GM10266 (cell line): ENCODE measurements at regions not wholly inside any gene's neighbourhood (a gene's known extent, or its start where the extent isn't known, plus 50 kb on each side); places are given as distances from the start of the nearest gene placed in this dataset.
"Not testable (repeated sequence)": the region's sequence is repeated elsewhere in the genome, so short reads cannot be mapped to it uniquely, and the experiment has no call there.

Experiments used
- DNase-seq: peaks from one replicate; pipeline ENCODE4 v3.0.0; 2012; ENCODE audit errors: extremely low spot score

- not testable (repeated sequence) for DNase-seq
These were observed 227.6 kb downstream of the BCL2L11 start for GRCh38 chr2:111348316-111348715.

DNA sequence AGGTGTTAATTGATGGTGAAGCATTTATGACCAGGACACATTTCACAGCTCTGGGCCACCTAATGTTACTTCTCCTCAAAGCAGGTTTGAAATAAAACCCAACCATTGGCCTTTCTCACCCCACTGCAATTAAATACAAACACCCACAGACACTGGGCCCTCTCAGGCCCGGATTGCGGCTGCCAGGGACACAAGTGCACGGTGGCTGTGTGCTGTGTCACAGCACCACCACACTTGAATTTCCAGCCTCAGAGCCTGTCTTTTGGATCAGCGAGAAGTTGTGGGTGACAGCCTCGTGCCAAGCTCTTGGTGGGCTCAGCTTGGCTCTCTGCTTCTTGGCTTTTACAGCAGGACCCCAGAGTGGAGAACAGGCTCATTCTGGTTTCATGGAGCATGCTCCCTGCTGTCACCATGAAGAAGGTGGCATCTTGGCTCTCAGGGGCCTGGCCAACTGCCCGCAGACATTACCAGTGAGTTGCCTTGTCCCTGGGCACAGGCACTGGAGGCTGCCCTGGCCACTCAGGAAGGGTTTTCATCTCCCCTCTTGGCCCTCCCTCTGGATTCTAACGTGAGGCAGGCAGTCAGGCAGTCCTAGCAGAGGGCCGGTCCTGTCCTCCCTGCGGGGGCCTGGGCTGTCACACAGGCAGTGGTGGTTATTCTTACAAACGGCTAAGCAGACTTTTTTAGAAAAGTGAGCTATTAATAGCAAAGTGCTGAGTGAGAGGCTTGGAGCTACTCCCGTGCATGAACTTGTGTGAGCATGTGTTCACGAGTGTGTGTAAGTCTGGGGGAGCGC lies 234.5 kb downstream of the BCL2L11 start:
- peak; percentile 0 for DNase-seq

DNA sequence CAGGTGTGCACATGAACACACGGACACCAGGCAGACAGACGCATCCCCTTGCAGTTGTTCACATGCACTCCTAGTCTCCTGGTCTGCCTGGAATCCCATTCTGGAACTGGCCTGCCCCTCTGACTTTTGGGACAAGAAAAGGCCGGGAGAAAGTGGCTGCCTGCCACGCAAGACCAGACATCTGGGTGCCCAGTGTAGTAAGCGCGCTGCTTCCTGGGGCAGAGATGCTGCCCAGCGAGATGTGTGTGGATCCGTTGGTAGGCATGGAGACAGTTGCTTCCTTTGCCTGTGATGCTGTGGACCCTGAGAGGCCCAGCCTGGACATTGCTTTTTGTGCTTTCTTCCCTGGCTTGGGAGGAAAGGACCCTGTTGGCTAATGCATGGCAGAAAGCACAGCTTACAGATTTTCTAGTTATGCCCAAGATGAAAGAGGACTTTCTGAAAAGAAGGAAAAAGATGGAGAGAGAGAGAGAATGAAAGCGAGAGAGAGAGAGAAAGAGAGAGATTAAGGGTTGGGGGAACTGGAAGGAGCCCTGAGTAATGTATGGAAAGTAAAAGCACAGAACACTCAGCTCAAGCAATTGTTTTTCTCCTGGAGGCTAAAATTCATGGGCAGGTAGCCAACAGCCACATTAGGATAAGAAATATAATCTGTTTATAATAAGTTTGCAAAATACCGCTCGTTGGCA lies 235.3 kb downstream of the BCL2L11 start:
- not testable (repeated sequence) for DNase-seq

DNA sequence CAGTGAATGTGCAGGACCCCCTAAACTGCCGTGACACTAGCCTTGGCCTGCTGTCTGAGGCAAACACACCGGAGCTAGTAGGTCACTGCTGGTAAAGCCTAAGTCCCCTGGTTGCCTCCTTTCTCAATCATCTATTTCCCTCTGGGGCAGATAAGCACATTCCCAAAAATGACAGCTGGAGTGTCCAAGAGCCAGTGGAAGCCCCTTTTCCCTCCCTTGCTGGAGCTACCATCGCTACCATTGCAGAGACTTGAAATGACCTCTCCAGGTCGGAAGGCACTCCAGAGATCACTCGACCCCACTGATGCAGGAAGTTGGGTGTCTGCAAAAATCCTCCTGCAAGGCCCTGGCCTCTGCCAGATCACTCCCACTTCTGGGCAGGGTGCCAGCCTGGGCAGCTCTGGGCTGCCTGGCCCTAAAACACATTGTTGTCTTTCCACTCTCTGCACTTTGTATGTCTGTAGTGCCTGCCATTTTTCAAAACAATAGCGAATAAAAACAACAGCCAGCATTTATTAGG lies 235.9 kb downstream of the BCL2L11 start:
- DNase-seq: not testable (repeated sequence)

DNA sequence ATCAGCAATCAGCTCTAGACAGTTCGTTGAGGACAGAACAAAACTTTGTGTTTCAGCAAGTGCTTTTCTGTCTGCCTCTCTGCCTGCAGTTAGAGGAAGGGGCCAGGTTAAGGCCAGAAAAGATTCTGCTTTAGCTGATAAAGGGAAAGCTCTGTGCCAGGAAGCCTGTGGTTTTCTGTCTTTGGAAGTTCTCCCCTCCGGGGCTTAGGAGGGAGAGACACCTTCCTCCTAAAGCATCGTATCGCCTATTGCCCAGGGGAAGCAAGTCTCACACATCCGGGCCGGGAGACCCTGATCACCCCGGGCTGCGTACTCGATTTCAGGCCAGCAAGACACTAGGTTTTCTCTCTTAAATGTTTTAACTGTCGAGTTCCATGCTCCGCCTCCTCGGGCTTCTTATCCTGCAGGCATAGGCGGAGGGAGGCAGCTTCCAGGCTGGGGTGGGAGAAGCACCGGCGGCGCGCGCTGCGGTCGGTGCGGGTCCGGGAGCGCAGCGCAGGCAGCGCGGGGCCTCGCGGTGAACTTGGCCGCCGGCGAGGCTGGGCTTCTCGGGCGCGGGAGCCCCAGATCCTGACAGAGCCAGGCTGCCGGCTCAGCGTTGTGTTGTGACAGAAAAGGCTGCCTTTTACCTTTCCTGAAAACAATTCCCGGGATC lies 245.4 kb downstream of the BCL2L11 start:
- peak; percentile 0 for DNase-seq

- not testable (repeated sequence) for DNase-seq
These were observed 245.9 kb downstream of the BCL2L11 start for GRCh38 chr2:111366641-111367029.

DNA sequence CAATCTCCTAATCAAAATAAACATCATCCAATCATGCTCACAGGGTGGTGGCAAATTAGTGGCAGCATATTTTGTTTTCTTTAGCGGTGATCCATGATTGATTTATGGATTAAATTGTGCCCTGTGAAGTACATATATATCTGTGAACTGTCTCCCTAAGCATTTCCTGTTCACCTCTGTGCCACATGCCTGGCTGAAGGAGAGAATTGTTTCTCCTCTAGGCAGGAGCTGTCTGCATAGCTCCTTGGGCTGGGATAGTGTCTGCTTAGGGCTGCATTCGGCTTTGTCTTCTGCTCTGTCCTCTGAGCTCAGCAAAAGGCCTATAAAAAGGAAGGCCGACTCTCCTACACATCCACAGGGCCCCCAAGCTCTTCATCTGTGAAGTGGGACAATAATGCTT lies 246.4 kb downstream of the BCL2L11 start:
- not testable (repeated sequence) for DNase-seq

DNA sequence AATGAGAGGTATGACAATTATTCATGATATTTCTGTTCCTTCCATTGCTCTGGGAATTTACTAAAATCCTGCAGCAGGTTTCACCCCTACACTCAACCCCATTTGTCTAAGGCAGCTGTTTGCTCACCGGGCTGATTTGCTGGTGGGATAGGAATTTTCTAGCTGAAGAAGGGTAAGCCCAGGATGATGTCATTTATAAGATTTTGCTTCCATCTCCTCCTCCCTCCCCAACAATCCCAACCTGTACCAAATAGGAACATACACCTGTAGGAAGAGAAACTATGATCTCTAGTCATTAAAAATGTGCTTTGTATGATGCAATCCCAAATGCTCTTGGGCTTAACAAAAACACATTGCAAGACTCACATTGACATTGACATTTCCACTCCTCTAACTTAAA lies 247.2 kb downstream of the BCL2L11 start:
- DNase-seq: not testable (repeated sequence)

- not testable (repeated sequence) for DNase-seq
These were observed 247.6 kb downstream of the BCL2L11 start for GRCh38 chr2:111368288-111368687.

DNA sequence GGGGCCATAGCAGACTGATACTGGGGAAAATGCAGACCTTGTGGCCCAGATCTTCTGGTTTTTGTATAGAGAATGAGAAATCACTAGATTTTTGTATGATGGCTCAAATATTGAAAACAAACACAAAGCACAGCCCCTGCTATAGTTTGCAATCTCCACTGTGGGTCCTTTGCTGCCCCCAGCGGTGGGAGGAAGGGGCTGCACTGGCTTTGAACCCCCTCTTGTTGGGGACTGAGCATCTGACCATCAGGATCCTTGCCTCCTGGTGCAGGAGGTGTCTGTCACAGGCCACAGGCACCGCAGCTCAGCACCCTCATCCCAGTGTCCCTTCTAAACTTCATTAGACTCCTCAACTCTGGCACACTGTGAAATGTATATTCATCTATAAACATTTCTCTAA lies 252.3 kb downstream of the BCL2L11 start:
- DNase-seq: not testable (repeated sequence)

GRCh38 chr2:111373989-111374388 lies 253.3 kb downstream of the BCL2L11 start:
- DNase-seq: not testable (repeated sequence)

DNA sequence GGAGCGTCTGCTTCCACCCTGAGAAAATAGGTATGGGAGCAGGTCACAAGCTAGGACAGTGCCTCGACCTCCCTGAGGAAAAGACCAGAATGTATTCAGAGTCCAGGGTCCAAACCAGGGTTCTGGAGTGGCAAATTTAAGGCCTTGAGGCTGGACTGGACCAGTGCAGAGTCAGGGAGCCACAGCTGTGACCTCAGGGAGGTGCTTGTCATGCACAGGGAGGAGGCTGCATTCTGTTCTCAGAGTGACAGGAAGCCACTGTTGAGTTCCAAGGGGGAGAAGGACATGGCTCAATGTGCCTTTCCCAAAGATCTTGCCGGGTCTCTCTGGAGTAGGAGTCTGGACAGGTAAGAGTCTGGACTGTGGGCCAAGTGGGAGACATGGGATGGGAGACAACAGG lies 254.0 kb downstream of the BCL2L11 start:
- not testable (repeated sequence) for DNase-seq

DNA sequence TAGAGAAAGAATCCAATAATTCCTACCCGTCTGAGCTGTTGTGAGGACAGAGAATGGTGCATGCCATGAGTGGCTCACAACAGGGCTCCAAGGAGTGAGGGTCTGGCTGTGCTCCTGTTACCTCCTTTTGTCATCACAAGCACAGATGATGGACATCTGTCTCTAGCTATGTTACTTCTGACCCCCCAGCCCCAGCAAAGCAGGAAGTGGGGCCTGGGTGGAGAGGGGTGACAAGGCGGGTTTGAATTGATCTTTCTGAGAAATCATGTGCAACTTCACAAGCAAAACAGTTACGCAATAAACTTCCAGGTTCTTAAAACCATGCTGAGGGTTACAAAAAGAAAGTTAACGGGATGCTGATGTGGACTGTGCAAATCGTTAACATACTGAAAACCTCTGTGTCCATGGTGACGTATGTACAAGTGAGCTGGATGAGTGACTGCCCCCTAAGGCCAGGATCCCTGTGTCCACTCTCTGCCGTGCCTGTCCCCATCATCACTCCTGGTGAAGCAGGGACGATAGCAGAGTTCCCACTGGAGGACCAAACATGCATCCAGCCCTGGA lies 254.7 kb downstream of the BCL2L11 start:
- peak; percentile 0 for DNase-seq

- not testable (repeated sequence) for DNase-seq
These were observed 255.7 kb downstream of the BCL2L11 start for GRCh38 chr2:111376272-111376970.

GRCh38 chr2:111376971-111377352 lies 256.2 kb downstream of the BCL2L11 start:
- DNase-seq: peak; percentile 1

DNA sequence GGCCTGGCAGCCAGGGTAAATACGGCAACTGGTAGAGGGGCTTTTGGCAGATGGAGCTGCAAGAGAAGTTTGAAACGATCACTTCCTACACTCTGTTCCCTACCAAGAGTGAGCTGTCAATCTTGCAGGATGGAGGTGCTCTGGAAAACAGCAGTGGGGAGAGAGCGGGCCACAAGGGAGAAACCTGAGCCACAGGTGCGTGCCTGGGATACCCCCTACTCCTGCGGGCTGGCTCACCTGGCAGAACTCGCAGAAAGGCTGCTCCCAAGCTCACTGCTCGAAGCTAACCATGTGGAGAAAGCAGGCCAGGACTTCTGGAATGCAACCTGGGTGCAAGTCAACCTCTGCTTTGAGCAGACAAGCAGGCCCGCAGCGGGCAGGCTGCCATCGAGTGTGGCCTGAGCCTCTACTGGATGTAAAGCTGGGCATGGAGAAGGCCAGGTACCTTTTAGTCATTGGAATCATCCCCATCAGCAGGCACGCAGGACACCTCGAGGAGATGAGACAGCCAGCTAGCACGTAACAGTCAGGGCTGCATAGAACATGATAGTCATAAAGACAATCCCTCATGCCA lies 256.8 kb downstream of the BCL2L11 start:
- not testable (repeated sequence) for DNase-seq

- DNase-seq: not testable (repeated sequence)
These were observed 257.6 kb downstream of the BCL2L11 start for GRCh38 chr2:111378348-111378747.

DNA sequence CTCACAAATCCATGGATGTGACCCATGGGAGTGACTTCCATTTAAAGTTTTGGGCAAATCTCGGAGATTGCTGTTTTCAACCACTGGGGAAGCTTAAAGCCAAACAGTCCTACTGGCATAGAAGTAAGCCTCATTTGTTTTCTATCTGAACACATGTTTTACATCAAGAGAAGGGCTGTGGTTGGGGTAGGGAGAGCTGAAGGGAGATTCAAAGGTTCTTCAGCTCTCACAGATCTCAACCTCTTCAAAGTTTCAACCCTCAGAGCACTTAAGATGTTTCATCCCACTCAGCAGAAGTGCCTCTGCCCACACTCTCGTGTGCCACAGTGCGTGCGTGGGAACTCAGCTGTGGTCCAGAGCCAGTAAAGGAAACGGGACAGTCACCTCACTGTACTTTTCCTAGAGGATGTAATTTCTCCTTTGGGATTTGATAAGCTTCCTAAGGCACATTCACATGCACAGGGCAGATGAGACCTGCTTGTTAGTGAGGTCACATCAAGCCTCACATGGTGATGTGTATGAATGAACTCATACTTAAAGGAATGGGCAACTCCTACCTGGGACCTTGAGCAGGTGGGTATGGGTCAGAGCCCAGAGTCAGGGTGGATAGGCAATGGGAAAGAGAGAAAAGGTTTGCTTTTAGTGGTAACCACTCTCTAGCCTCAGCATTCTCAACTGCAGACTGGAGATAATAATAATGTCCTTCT lies 260.2 kb downstream of the BCL2L11 start:
- DNase-seq: not testable (repeated sequence)

GRCh38 chr2:111381530-111382306 lies 261.0 kb downstream of the BCL2L11 start:
- not testable (repeated sequence) for DNase-seq
